ENCODE measurements at regions not wholly inside any gene's neighbourhood (a gene's known extent, or its start where the extent isn't known, plus 50 kb on each side); places are given as distances from the start of the nearest gene placed in this dataset.
"Not testable (repeated sequence)": the region's sequence is repeated elsewhere in the genome, so short reads cannot be mapped to it uniquely, and the experiment has no call there.

- ChIA-PET CTCF (no interaction called here), POLR2A (no interaction called here)
- Mint-ChIP-seq H3K27ac (no peak overlapping the region), H3K4me1 (ENCODE audit: low read depth) (no peaks in the 10 kb centered on the region), H3K4me3 (no peak overlapping the region), H3K27me3 (no peaks in the 10 kb centered on the region), H3K9me3 (no peaks in the 10 kb centered on the region), H3K36me3 (no peaks in the 10 kb centered on the region)
- DNase-seq, result no peak
- intact Hi-C loops (cut with micrococcal nuclease), result no loop called here
These were observed 61.7 kb downstream of the NPS start for GRCh38 chr10:127610816-127611215.

- ChIA-PET POLR2A (no interaction called here), CTCF (no interaction called here)
- H3K4me1 Mint-ChIP-seq (ENCODE audit: low read depth), result no peaks in the 10 kb centered on the region
- no peaks in the 10 kb centered on the region for H3K27me3 Mint-ChIP-seq
- intact Hi-C loops (cut with micrococcal nuclease), result no loop called here
- H3K9me3 Mint-ChIP-seq, result no peaks in the 10 kb centered on the region
- H3K27ac Mint-ChIP-seq, result no peak overlapping the region
- no peak for DNase-seq
- H3K4me3 Mint-ChIP-seq, result no peak overlapping the region
- H3K36me3 Mint-ChIP-seq, result no peaks in the 10 kb centered on the region
These were observed 65.4 kb downstream of the NPS start for GRCh38 chr10:127614484-127615017.

GRCh38 chr10:127618797-127619196, 69.7 kb downstream of the NPS start:
- no peak for DNase-seq
- ChIA-PET POLR2A (no interaction called here), CTCF (no interaction called here)
- no peaks in the 10 kb centered on the region for H3K36me3 Mint-ChIP-seq
- H3K4me1 Mint-ChIP-seq (ENCODE audit: low read depth), result no peaks in the 10 kb centered on the region
- no peaks in the 10 kb centered on the region for H3K27me3 Mint-ChIP-seq
- H3K27ac Mint-ChIP-seq, result no peak overlapping the region
- H3K9me3 Mint-ChIP-seq, result no peaks in the 10 kb centered on the region
- intact Hi-C loops (cut with micrococcal nuclease), result no loop called here
- H3K4me3 Mint-ChIP-seq, result no peak overlapping the region

- POLR2A ChIA-PET, result no interaction called here
- no peak overlapping the region for H3K4me3 Mint-ChIP-seq
- intact Hi-C loops (cut with micrococcal nuclease), result no loop called here
- no peaks in the 10 kb centered on the region for H3K36me3 Mint-ChIP-seq
- no peak overlapping the region for H3K27ac Mint-ChIP-seq
- CTCF ChIA-PET, result no interaction called here
- H3K27me3 Mint-ChIP-seq, result no peaks in the 10 kb centered on the region
- no peaks in the 10 kb centered on the region for H3K9me3 Mint-ChIP-seq
- no peaks in the 10 kb centered on the region for H3K4me1 Mint-ChIP-seq (ENCODE audit: low read depth)
- DNase-seq, result no peak
These were observed 70.6 kb downstream of the NPS start for GRCh38 chr10:127619546-127620325.

GRCh38 chr10:127635882-127636281, 86.8 kb downstream of the NPS start:
- DNase-seq, result no peak
- no peaks in the 10 kb centered on the region for H3K36me3 Mint-ChIP-seq
- POLR2A ChIA-PET, result no interaction called here
- no peaks in the 10 kb centered on the region for H3K4me1 Mint-ChIP-seq (ENCODE audit: low read depth)
- intact Hi-C loops (cut with micrococcal nuclease), result no loop called here
- H3K27me3 Mint-ChIP-seq, result no peaks in the 10 kb centered on the region
- peaks cover 22% of the 10 kb centered on the region for H3K9me3 Mint-ChIP-seq
- no peak overlapping the region for H3K4me3 Mint-ChIP-seq
- CTCF ChIA-PET, result no interaction called here
- H3K27ac Mint-ChIP-seq, result no peak overlapping the region

- CTCF ChIA-PET, result no interaction called here
- intact Hi-C loops (cut with micrococcal nuclease), result no loop called here
- H3K4me1 Mint-ChIP-seq (ENCODE audit: low read depth), result no peaks in the 10 kb centered on the region
- H3K9me3 Mint-ChIP-seq, result no peaks in the 10 kb centered on the region
- no peak overlapping the region for H3K4me3 Mint-ChIP-seq
- no peaks in the 10 kb centered on the region for H3K36me3 Mint-ChIP-seq
- no peak overlapping the region for H3K27ac Mint-ChIP-seq
- POLR2A ChIA-PET, result no interaction called here
- no peak for DNase-seq
- no peaks in the 10 kb centered on the region for H3K27me3 Mint-ChIP-seq
These were observed 88.1 kb upstream of the FOXI2 start for GRCh38 chr10:127648885-127649284.

- no peaks in the 10 kb centered on the region for H3K9me3 Mint-ChIP-seq
- CTCF ChIA-PET, result no interaction called here
- DNase-seq, result no peak
- H3K27me3 Mint-ChIP-seq, result no peaks in the 10 kb centered on the region
- intact Hi-C loops (cut with micrococcal nuclease), result no loop called here
- H3K4me3 Mint-ChIP-seq, result no peak overlapping the region
- H3K36me3 Mint-ChIP-seq, result no peaks in the 10 kb centered on the region
- H3K4me1 Mint-ChIP-seq (ENCODE audit: low read depth), result no peaks in the 10 kb centered on the region
- POLR2A ChIA-PET, result no interaction called here
- no peak overlapping the region for H3K27ac Mint-ChIP-seq
These were observed 87.3 kb upstream of the FOXI2 start for GRCh38 chr10:127649642-127650041.

- no peak overlapping the region for H3K27ac Mint-ChIP-seq
- no peak overlapping the region for H3K4me3 Mint-ChIP-seq
- no peaks in the 10 kb centered on the region for H3K36me3 Mint-ChIP-seq
- no peaks in the 10 kb centered on the region for H3K4me1 Mint-ChIP-seq (ENCODE audit: low read depth)
- intact Hi-C loops (cut with micrococcal nuclease), result no loop called here
- peaks cover 4% of the 10 kb centered on the region for H3K9me3 Mint-ChIP-seq
- CTCF ChIA-PET, result no interaction called here
- no peak for DNase-seq
- no peaks in the 10 kb centered on the region for H3K27me3 Mint-ChIP-seq
- POLR2A ChIA-PET, result no interaction called here
These were observed 79.9 kb upstream of the FOXI2 start for GRCh38 chr10:127657056-127657455.

GRCh38 chr10:127676430-127676829, 60.6 kb upstream of the FOXI2 start:
- intact Hi-C loops (cut with micrococcal nuclease); H3K4me1 Mint-ChIP-seq (ENCODE audit: low read depth); H3K27ac Mint-ChIP-seq; H3K9me3 Mint-ChIP-seq; POLR2A ChIA-PET; H3K4me3 Mint-ChIP-seq; H3K36me3 Mint-ChIP-seq; H3K27me3 Mint-ChIP-seq; DNase-seq: not testable (repeated sequence)
- CTCF ChIA-PET, result interaction anchor here (0.7 kb wide), 1 partner anchor 263 kb away, joined by 3 read pairs; no protein-coding TSS in a partner anchor

- ChIA-PET POLR2A (no interaction called here), CTCF (no interaction called here)
- no peaks in the 10 kb centered on the region for H3K9me3 Mint-ChIP-seq
- DNase-seq, result no peak
- intact Hi-C loops (cut with micrococcal nuclease), result no loop called here
- H3K36me3 Mint-ChIP-seq, result no peaks in the 10 kb centered on the region
- no peaks in the 10 kb centered on the region for H3K4me1 Mint-ChIP-seq (ENCODE audit: low read depth)
- no peaks in the 10 kb centered on the region for H3K27me3 Mint-ChIP-seq
- H3K27ac Mint-ChIP-seq, result no peak overlapping the region
- no peak overlapping the region for H3K4me3 Mint-ChIP-seq
These were observed 58.9 kb upstream of the FOXI2 start for GRCh38 chr10:127678091-127678490.

- no peak for DNase-seq
- Mint-ChIP-seq H3K27me3 (no peaks in the 10 kb centered on the region), H3K27ac (no peak overlapping the region), H3K4me1 (ENCODE audit: low read depth) (no peaks in the 10 kb centered on the region), H3K9me3 (no peaks in the 10 kb centered on the region), H3K4me3 (no peak overlapping the region), H3K36me3 (no peaks in the 10 kb centered on the region)
- ChIA-PET CTCF (interaction anchor here (0.6 to 1.9 kb wide), 4 partner anchors 17 to 332 kb away, joined by 3 to 4 read pairs (median 4); no protein-coding TSS in a partner anchor), POLR2A (no interaction called here)
- intact Hi-C loops (cut with micrococcal nuclease), result no loop called here
These were observed 57.2 kb upstream of the FOXI2 start for GRCh38 chr10:127679642-127680255.

Data from activated CD4-positive, alpha-beta memory T cell treated with anti-CD3 and anti-CD28 coated beads for 36 hours (primary cell).